ENCODE measurements at regions not wholly inside any gene's neighbourhood (a gene's known extent, or its start where the extent isn't known, plus 50 kb on each side); places are given as distances from the start of the nearest gene placed in this dataset.
A peak's percentile ranks its signal among the peaks of the same experiment; 100 is the strongest.

- DNase-seq (ENCODE audit: low spot score in 2 of 2) (no peak), FAIRE-seq (no peak)
These were observed 58.1 kb downstream of the TUSC7 start for GRCh38 chr3:116767726-116768125.

GRCh38 chr3:116770815-116771450 is 61.4 kb downstream of the TUSC7 start:
- FAIRE-seq: peak; percentile 93
- DNase-seq (ENCODE audit: low spot score in 2 of 2): peak; percentile 19 to 33

GRCh38 chr3:116776880-116777785 is 67.6 kb downstream of the TUSC7 start:
- DNase-seq (ENCODE audit: low spot score in 2 of 2): no peak
- no peak for FAIRE-seq

GRCh38 chr3:116785226-116785625 is 75.6 kb downstream of the TUSC7 start:
- FAIRE-seq: no peak
- no peak for DNase-seq (ENCODE audit: low spot score in 2 of 2)

- DNase-seq (ENCODE audit: low spot score in 2 of 2): no peak
- peak; percentile 28 for FAIRE-seq
These were observed 93.1 kb downstream of the TUSC7 start for GRCh38 chr3:116802651-116803050.

GRCh38 chr3:116806351-116806750 is 96.8 kb downstream of the TUSC7 start:
- DNase-seq (ENCODE audit: low spot score in 2 of 2): no peak
- FAIRE-seq: no peak

- DNase-seq (ENCODE audit: low spot score in 2 of 2): no peak
- FAIRE-seq: no peak
These were observed 99.1 kb downstream of the TUSC7 start for GRCh38 chr3:116808725-116809124.

GRCh38 chr3:116809208-116809607 is 99.6 kb downstream of the TUSC7 start:
- no peak for FAIRE-seq

GRCh38 chr3:116811754-116812153 is 102.2 kb downstream of the TUSC7 start:
- DNase-seq (ENCODE audit: low spot score in 2 of 2) (no peak), FAIRE-seq (no peak)

More at GRCh38 chr3:116809208-116809607, 99.6 kb downstream of the TUSC7 start:
- no peak for DNase-seq (ENCODE audit: low spot score in 2 of 2)

- DNase-seq (ENCODE audit: low spot score in 2 of 2): no peak
- FAIRE-seq: no peak
These were observed 103.4 kb downstream of the TUSC7 start for GRCh38 chr3:116812949-116813348.

GRCh38 chr3:116815321-116815720 is 105.7 kb downstream of the TUSC7 start:
- FAIRE-seq (no peak), DNase-seq (ENCODE audit: low spot score in 2 of 2) (no peak)

GRCh38 chr3:116815831-116816588 is 106.4 kb downstream of the TUSC7 start:
- FAIRE-seq: no peak
- DNase-seq (ENCODE audit: low spot score in 2 of 2): no peak

GRCh38 chr3:116821371-116821770 is 111.8 kb downstream of the TUSC7 start:
- FAIRE-seq: no peak
- no peak for DNase-seq (ENCODE audit: low spot score in 2 of 2)

- FAIRE-seq (no peak), DNase-seq (ENCODE audit: low spot score in 2 of 2) (no peak)
These were observed 114.6 kb downstream of the TUSC7 start for GRCh38 chr3:116824208-116824607.

GRCh38 chr3:116833202-116833601 is 123.6 kb downstream of the TUSC7 start:
- no peak for FAIRE-seq
- no peak for DNase-seq (ENCODE audit: low spot score in 2 of 2)

GRCh38 chr3:116834816-116835215 is 125.2 kb downstream of the TUSC7 start:
- FAIRE-seq: no peak
- DNase-seq (ENCODE audit: low spot score in 2 of 2): no peak

GRCh38 chr3:116835658-116836057 is 126.1 kb downstream of the TUSC7 start:
- DNase-seq (ENCODE audit: low spot score in 2 of 2): no peak
- FAIRE-seq: no peak

GRCh38 chr3:116836286-116836685 is 126.7 kb downstream of the TUSC7 start:
- DNase-seq (ENCODE audit: low spot score in 2 of 2) (no peak), FAIRE-seq (no peak)

GRCh38 chr3:116837483-116837882 is 127.9 kb downstream of the TUSC7 start:
- FAIRE-seq (no peak), DNase-seq (ENCODE audit: low spot score in 2 of 2) (no peak)

- DNase-seq (ENCODE audit: low spot score in 2 of 2) (no peak), FAIRE-seq (no peak)
These were observed 131.6 kb downstream of the TUSC7 start for GRCh38 chr3:116841003-116841735.

Measured in frontal cortex (tissue), 3 donors.